ENCODE measurements at regions not wholly inside any gene's neighbourhood (a gene's known extent, or its start where the extent isn't known, plus 50 kb on each side); places are given as distances from the start of the nearest gene placed in this dataset.
"Not testable (repeated sequence)": the region's sequence is repeated elsewhere in the genome, so short reads cannot be mapped to it uniquely, and the experiment has no call there.

DNA sequence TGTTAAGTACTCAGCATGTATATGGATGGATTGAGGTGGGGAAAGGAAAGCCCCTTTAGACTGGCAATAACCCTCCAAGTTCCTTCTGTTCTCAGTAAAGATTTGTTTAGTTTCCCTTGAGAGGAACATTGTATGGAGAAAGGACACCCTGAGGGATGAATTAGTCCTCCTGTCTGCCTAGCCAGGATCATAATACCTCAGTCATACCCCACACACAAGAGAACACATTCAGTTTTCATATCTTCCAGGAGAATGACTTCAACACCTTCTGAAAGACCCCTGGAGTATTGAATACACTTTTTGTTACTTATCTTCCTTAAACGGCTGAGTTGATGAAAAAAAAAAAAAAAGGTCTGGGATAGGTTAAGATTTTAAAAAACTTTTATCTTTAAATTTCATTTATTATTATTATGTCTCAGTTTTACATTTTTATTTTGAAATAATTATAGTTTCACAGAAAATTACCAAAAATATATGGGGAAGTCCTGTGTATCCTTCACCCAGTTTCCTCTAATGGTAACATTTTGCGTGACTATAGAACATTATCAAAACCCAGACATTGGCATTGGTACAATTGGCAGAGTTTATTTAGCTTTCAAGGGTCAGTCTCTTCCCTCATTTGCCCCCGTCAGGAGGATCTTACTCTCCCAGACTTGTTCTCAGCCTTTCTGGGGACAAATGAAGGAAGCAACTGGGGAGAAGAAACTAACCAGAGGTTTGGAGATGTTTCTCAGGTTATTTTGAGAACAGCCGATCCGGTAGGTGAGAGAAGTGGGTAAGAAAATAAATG lies 88.0 kb downstream of the ACTBL2 start:
- DNase-seq = no peak

GRCh38 chr5:57386958-57387357 lies 95.7 kb downstream of the ACTBL2 start:
- no peak for DNase-seq

DNA sequence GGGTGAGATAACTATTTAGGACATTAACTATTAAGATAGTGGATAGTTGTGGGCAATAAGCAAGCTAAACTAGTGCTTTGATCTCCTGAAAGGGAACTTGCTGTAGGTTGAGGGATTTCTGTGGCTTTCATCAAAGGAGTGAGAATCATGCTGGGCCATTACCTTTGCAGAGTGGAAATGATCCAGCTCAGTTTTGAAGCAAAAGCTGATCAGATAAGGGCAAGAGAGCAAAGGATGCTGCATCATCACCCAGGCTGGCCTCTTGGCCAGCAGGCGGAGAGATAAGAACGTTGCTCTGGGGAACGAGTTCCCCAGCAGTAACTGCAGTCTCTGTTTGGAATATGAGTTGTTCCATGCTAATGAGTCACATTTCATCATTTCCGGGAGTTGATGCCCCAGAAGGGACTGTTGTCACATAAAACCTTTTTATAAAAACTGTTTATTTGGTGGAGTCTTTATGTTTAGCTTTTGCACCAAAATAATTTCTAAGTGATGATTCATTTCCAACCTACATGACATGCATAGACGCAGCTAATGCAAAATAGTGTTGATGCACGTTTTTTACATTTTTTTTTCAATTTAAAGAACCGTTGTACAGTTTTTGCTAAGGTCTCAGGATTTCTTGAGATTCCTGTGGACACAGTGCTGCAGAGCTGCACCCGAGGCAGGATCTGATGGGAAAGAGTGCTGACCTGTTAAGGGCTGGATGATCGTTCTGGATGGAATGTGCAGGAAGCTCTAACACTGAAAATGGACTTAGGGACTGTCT lies 99.3 kb downstream of the ACTBL2 start:
- no peak for DNase-seq

- DNase-seq = no peak
These were observed 100.0 kb downstream of the ACTBL2 start for GRCh38 chr5:57382655-57383054.

- no peak for DNase-seq
These were observed 112.2 kb downstream of the ACTBL2 start for GRCh38 chr5:57370376-57370775.

DNA sequence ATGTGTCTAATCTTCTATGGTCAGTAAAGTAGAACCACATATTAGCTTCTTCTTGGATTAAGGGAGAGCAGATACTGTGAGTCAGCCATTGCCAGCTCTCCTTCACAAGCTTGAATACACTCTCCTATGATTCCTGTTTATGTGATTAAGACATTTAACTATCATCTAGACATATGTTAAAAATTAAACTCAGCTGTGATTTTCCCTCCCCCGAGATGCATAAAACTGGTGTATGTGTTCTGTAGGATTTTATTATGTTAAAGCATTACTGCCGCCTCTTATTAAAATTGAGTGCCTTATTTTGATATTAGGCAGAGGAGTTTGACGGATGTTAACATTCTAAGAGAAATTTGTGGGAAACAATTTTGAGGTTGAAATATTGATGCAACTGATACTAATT lies 114.6 kb downstream of the ACTBL2 start:
- DNase-seq = no peak

- DNase-seq = no peak
These were observed 115.9 kb downstream of the ACTBL2 start for GRCh38 chr5:57366744-57367143.

- no peak for DNase-seq
These were observed 119.7 kb downstream of the ACTBL2 start for GRCh38 chr5:57362951-57363350.

GRCh38 chr5:57360871-57361270 lies 121.7 kb downstream of the ACTBL2 start:
- peak; percentile 58 for DNase-seq

DNA sequence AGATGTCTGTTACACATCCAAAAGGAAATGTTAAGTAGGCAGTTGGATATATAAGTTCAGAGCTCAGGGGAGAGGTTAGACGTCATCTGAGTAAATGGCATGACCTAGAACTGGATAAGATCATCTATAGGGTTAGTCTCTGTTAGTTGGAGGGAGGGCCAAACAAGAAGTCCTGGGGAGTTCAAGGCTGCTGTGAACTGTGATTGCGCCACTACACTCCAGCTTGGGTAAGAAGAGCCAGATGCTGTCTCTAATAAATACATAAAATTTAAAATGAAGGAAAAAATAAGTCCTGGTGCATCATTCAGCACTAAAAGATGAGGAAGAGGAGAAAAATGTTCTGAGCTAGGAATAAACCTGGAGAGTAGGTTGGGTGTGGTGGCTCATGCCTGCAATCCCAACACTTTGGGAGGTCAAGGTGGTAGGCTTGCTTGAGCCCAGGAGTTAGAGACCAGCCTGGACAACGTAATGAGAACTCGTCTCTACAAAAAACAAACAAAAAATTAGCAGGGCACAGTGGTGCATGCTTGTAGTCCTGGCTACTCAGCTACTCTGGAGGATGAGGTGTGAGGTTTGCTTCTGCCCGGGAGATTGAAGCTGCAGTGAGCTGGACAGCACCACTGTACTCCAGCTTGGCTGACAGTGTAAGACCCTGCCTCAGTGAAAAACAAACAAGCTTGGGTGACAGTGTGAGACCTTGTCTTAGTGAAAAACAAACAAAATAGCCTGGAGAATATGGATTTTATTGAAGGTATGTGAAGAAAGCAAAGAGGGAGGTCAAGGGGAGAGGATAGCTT lies 123.6 kb downstream of the ACTBL2 start:
- DNase-seq = no peak

DNA sequence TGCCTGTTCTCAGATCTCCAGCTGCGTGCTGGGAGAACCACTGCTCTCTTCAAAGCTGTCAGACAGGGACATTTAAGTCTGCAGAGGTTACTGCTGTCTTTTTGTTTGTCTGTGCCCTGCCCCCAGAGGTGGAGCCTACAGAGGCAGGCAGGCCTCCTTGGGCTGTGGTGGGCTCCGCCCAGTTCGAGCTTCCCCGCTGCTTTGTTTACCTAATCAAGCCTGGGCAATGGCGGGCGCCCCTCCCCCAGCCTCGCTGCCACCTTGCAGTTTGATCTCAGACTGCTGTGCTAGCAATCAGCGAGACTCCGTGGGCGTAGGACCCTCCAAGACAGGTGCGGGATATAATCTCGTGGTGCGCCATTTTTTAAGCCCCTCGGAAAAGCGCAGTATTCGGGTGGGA lies 125.8 kb downstream of the ACTBL2 start:
- not testable (repeated sequence) for DNase-seq

DNA sequence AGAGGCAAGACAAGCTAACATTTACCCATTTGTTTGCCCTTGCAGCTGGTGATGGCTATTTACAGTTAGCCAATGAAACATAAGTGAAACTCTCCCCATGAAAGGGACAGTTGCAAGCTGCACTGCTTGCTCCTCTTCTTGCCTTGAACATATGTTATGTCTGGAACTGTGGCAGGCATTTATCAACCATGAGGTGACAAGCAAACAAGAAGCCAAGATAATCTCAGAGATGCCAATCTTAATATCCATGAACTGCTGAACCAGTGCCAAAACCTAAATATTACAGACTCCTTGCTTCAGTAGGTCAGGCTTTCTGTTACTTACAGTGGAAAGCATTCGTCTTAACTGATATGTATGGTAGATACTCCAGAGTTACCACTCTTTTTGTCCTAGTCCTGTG lies 133.4 kb downstream of the ACTBL2 start:
- DNase-seq = no peak

- no peak for DNase-seq
These were observed 134.1 kb downstream of the ACTBL2 start for GRCh38 chr5:57348376-57349140.

GRCh38 chr5:57346328-57346727 lies 136.3 kb downstream of the ACTBL2 start:
- DNase-seq = no peak

DNA sequence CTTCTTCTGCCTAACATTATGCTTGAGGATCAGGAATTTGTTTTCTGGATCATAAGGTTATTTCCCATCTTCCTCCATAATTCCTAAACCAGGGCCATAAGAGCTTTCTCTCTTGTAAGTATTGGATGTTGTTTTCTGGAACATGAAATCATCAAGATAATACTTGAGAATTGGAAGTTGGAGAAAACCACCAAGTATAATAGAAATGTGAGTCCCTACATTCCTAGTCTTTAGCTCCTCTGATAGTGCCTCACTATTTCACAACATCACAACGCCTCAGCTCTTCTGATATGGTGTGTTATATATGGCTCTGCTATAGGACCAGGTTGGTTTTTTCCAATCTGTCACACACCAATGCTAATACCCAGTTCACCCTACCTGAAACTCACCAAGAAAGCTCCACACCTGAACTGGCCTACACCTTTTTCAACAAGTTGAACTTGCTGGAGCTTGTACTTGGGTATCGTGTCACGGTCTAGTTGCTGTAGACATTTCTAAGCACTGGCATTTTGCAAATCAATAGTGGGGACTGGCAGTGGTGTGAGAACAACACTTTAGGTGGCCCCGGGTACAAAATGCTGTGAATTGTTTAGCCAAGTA lies 141.1 kb downstream of the ACTBL2 start:
- no peak for DNase-seq

- DNase-seq = no peak
These were observed 141.9 kb downstream of the ACTBL2 start for GRCh38 chr5:57340681-57341080.

DNA sequence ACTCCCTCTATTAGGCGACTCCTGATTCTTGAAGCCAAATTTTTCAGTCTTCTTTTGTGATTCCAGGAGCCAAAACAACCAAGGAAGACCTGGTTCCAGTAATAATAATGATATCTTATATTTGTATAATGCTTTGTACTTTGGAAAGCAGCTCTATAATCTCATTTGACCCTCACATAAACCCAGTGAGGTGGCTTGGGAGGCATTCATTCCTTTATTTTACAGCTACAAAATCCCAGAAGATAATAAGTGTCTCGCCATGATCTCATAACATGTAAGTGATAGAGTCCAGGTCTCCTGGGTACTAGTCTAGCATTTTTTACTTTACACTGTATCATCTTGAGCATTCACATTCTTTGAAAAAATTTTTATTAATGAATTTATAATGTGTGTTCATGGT lies 143.1 kb downstream of the ACTBL2 start:
- no peak for DNase-seq

DNA sequence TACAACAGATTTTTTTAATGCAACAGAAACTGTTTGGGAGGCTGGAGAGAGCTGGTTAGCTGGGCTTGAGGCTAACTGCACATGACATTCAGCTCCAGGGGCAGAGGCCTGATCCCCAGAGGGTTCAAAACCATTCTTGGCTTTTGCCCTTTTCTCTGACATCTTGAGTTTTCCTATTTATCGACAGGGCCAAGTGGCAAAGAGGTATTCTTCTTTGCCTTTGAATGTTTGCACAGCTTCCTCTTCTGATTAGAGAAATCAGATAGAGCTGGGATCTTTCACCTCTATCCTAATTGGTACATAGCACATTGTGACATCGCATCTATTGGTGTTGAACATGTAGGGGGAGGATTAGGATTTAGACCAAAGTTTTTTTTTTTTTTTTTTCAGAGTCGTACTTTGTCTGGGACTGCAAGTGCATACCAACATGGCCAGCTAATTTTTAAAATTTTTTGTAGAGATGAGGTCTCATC lies 143.7 kb downstream of the ACTBL2 start:
- no peak for DNase-seq

- no peak for DNase-seq
These were observed 144.3 kb downstream of the ACTBL2 start for GRCh38 chr5:57338068-57338867.

GRCh38 chr5:57335092-57335660 lies 147.4 kb downstream of the ACTBL2 start:
- DNase-seq = no peak

DNA sequence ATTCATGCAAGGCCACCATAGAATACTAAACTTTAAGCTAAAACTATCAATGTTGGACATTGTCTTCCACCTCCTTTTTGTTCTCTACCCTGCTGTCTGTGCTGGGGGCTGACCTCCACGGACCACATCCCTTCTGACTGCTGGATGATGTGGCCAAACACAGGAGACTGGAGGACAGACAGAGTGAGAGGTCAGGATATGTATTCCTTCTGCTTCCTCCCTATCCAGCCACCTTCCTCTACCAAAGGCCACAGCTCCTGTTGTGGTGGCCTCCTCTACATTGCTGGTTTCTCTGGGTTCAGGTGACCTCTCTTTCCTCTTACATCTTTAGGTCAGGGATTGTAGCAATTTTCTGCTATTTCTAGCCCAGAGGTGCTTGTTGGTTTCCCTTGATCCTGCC lies 148.1 kb downstream of the ACTBL2 start:
- no peak for DNase-seq

Data from right hindlimb (tissue), 1 donor.